CD8-positive, alpha-beta memory T cell (primary cell): ENCODE measurements at regions not wholly inside any gene's neighbourhood (a gene's known extent, or its start where the extent isn't known, plus 50 kb on each side); places are given as distances from the start of the nearest gene placed in this dataset.

Experiments
- CTCF ChIA-PET: fragments of 350-600 bp; sonication (Branson Sonifier 250); formaldehyde crosslinking; loops from one replicate; lab custom pipeline; 2021; ENCODE audit warnings: antibody characterized with exemption; lab: Charles Lee
- POLR2A ChIA-PET: fragments of 350-600 bp; sonication (Branson Sonifier 250); formaldehyde crosslinking; loops from one replicate; lab custom pipeline; 2021; ENCODE audit warnings: antibody characterized with exemption; lab: Charles Lee
- DNase-seq, 5 donors: peaks; one replicate each; pipeline versions ENCODE4 v3.0.0 to v3.0.0-alpha.2; 2020 to 2022; ENCODE audit warnings: mixed read lengths in 1 of 5
- H3K27ac ChIP-seq: one replicate; pipeline ENCODE4 v1.7.0; 2013; ENCODE audit warnings: low read depth, mild to moderate bottlenecking, low read length, moderate library complexity
- H3K27me3 ChIP-seq: 2 replicates; pipeline ENCODE4 v1.7.0; 2013; ENCODE audit warnings: low read length, mild to moderate bottlenecking; ENCODE audit not compliant: insufficient read depth, poor library complexity, severe bottlenecking
- H3K36me3 ChIP-seq: 2 replicates; pipeline ENCODE4 v1.7.0; 2013; ENCODE audit warnings: mild to moderate bottlenecking, low read length, moderate library complexity; ENCODE audit not compliant: insufficient read depth
- H3K4me1 ChIP-seq: 2 replicates; pipeline ENCODE4 v1.7.0; 2013; ENCODE audit warnings: mild to moderate bottlenecking, low read length, moderate library complexity; ENCODE audit not compliant: insufficient read depth
- H3K4me3 ChIP-seq: 2 replicates; pipeline ENCODE4 v1.7.0; 2013; ENCODE audit warnings: mild to moderate bottlenecking, low read length
- H3K9me3 ChIP-seq: 2 replicates; pipeline ENCODE4 v1.7.0; 2013; ENCODE audit warnings: mild to moderate bottlenecking, low read length
- H3K27ac Mint-ChIP-seq, 8 donors: one replicate each; pipeline ENCODE4 v1.8.0; 2020 to 2021; ENCODE audit warnings: mixed read lengths in 8 of 8, mild to moderate bottlenecking in 6 of 8, inconsistent platforms in 3 of 8, moderate library complexity in 3 of 8
- H3K27me3 Mint-ChIP-seq, 2 donors: one replicate each; pipeline ENCODE4 v1.8.0; 2020 to 2021; ENCODE audit warnings: mixed read lengths in 2 of 2, mild to moderate bottlenecking in 1 of 2, moderate library complexity in 1 of 2
- H3K36me3 Mint-ChIP-seq, 3 donors: one replicate each; pipeline ENCODE4 v1.8.0; 2020 to 2021; ENCODE audit warnings: mixed read lengths in 3 of 3, inconsistent platforms in 1 of 3, mild to moderate bottlenecking in 1 of 3
- H3K4me1 Mint-ChIP-seq, 3 donors: one replicate each; pipeline ENCODE4 v1.8.0; 2020 to 2021; ENCODE audit warnings: mixed read lengths in 3 of 3, inconsistent platforms in 1 of 3, mild to moderate bottlenecking in 1 of 3
- H3K4me3 Mint-ChIP-seq, 7 donors: one replicate each; pipeline ENCODE4 v1.8.0; 2020 to 2021; ENCODE audit warnings: mixed read lengths in 7 of 7, mild to moderate bottlenecking in 6 of 7, moderate library complexity in 4 of 7, inconsistent platforms in 2 of 7
- H3K9me3 Mint-ChIP-seq, 5 donors: one replicate each; pipeline ENCODE4 v1.8.0; 2020 to 2022; ENCODE audit warnings: mixed read lengths in 5 of 5, mild to moderate bottlenecking in 3 of 5, moderate library complexity in 2 of 5, inconsistent platforms in 1 of 5

DNA sequence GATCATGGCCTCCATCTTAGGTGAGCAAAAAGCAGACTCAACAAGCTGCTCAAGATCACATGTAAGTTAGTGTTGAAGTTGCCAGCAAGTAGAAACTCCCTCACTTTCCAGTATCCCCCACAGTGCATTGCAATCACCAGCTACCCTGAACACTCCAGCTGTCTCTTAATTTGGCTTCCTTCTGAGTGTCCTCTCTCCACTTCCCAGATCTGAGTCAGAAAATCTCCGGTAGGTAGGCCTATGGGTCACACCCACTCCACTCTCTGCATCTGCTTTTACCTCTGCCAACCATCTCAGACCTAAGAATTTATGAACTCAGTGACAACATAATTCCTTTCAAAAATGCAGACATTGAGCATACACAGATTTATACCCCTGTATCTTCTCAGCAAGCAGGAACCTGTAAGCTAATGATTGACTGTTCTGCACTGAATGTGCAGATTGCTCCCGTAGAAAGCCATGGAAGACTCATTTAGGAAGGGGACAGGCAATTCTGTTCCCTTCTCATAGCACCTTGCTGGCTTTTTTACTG, 656.9 kb downstream of the EPHA4 start:
- ChIA-PET CTCF (no interaction called here), POLR2A (no interaction called here)
- no peak overlapping the region for H3K27ac Mint-ChIP-seq
- H3K36me3 Mint-ChIP-seq: no peaks in the 10 kb centered on the region
- H3K27me3 Mint-ChIP-seq: peaks cover 0 to 4% of the 10 kb centered on the region in 2 donors
- Histone ChIP-seq H3K27me3 (no peaks in the 10 kb centered on the region), H3K4me1 (no peaks in the 10 kb centered on the region), H3K27ac (no peak overlapping the region), H3K9me3 (no peaks in the 10 kb centered on the region), H3K4me3 (no peak overlapping the region), H3K36me3 (no peaks in the 10 kb centered on the region)
- DNase-seq: no peak
- no peak overlapping the region for H3K4me3 Mint-ChIP-seq
- peaks cover 0 to 3% (median 0%) of the 10 kb centered on the region in 5 donors for H3K9me3 Mint-ChIP-seq
- H3K4me1 Mint-ChIP-seq: no peaks in the 10 kb centered on the region

GRCh38 chr2:220916931-220917330, 655.2 kb downstream of the EPHA4 start:
- peaks cover 0 to 6% of the 10 kb centered on the region in 2 donors for H3K27me3 Mint-ChIP-seq

GRCh38 chr2:220930271-220931076, 641.6 kb downstream of the EPHA4 start:
- no peak overlapping the region for H3K4me3 Mint-ChIP-seq
- H3K9me3 Mint-ChIP-seq: peaks cover 0 to 13% (median 8%) of the 10 kb centered on the region in 5 donors
- ChIA-PET CTCF (no interaction called here), POLR2A (no interaction called here)
- peaks cover 0 to 12% (median 0%) of the 10 kb centered on the region in 3 donors for H3K36me3 Mint-ChIP-seq
- peaks cover 0 to 2% of the 10 kb centered on the region in 2 donors for H3K27me3 Mint-ChIP-seq
- no peak overlapping the region for H3K27ac ChIP-seq
- H3K27me3 ChIP-seq: no peaks in the 10 kb centered on the region
- H3K4me1 ChIP-seq: no peaks in the 10 kb centered on the region
- no peaks in the 10 kb centered on the region for H3K4me1 Mint-ChIP-seq
- H3K27ac Mint-ChIP-seq: no peak overlapping the region
- no peaks in the 10 kb centered on the region for H3K36me3 ChIP-seq
- no peak overlapping the region for H3K4me3 ChIP-seq
- no peaks in the 10 kb centered on the region for H3K9me3 ChIP-seq
- no peak for DNase-seq

More at GRCh38 chr2:220916931-220917330, 655.2 kb downstream of the EPHA4 start:
- H3K4me3 ChIP-seq: no peak overlapping the region
- no peaks in the 10 kb centered on the region for H3K9me3 ChIP-seq
- no peak for DNase-seq
- no peaks in the 10 kb centered on the region for H3K36me3 ChIP-seq
- peaks cover 0 to 3% (median 0%) of the 10 kb centered on the region in 5 donors for H3K9me3 Mint-ChIP-seq
- H3K4me1 ChIP-seq: no peaks in the 10 kb centered on the region
- POLR2A ChIA-PET: no interaction called here
- H3K27ac Mint-ChIP-seq: no peak overlapping the region
- no peak overlapping the region for H3K27ac ChIP-seq
- CTCF ChIA-PET: no interaction called here
- H3K27me3 ChIP-seq: no peaks in the 10 kb centered on the region
- H3K4me3 Mint-ChIP-seq: no peak overlapping the region
- H3K4me1 Mint-ChIP-seq: no peaks in the 10 kb centered on the region
- H3K36me3 Mint-ChIP-seq: no peaks in the 10 kb centered on the region

DNA sequence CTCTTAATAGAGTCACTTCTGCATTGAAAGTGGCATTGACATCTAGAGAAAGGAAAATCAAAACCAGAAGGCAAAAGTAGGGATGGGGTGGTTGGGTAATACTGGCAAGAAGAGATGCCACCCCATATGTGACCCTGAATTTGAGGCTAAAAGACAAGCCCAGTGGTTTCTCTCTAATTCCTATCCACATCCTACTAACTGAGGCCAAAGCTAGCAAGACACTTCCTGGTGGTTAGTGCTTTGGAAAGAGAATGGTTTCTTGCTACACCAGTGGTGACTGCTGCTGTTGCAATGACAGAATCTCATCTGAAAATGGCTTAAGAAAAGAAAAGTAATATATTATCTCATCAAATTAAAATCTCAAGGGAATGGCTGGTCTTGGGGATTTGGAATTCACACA, 640.6 kb downstream of the EPHA4 start:
- no peaks in the 10 kb centered on the region for H3K27me3 ChIP-seq
- Mint-ChIP-seq H3K27ac (no peak overlapping the region), H3K9me3 (peaks cover 0 to 9% (median 7%) of the 10 kb centered on the region in 5 donors), H3K27me3 (peaks cover 0 to 2% of the 10 kb centered on the region in 2 donors), H3K4me1 (no peaks in the 10 kb centered on the region), H3K36me3 (peaks cover 0 to 11% (median 0%) of the 10 kb centered on the region in 3 donors), H3K4me3 (no peak overlapping the region)
- no peak for DNase-seq
- no peaks in the 10 kb centered on the region for H3K4me1 ChIP-seq
- H3K36me3 ChIP-seq: no peaks in the 10 kb centered on the region
- H3K27ac ChIP-seq: no peak overlapping the region
- ChIA-PET CTCF (no interaction called here), POLR2A (no interaction called here)
- no peaks in the 10 kb centered on the region for H3K9me3 ChIP-seq
- H3K4me3 ChIP-seq: no peak overlapping the region

- no peak overlapping the region for H3K4me3 ChIP-seq
- H3K27ac Mint-ChIP-seq: no peak overlapping the region
- DNase-seq: no peak
- ChIA-PET CTCF (no interaction called here), POLR2A (no interaction called here)
- H3K4me1 Mint-ChIP-seq: no peaks in the 10 kb centered on the region
- no peaks in the 10 kb centered on the region for H3K9me3 ChIP-seq
- H3K27me3 Mint-ChIP-seq: peaks cover 0 to 2% of the 10 kb centered on the region in 2 donors
- no peak overlapping the region for H3K27ac ChIP-seq
- H3K9me3 Mint-ChIP-seq: peaks cover 0 to 4% (median 2%) of the 10 kb centered on the region in 5 donors
- H3K36me3 ChIP-seq: no peaks in the 10 kb centered on the region
- H3K4me1 ChIP-seq: no peaks in the 10 kb centered on the region
- no peaks in the 10 kb centered on the region for H3K27me3 ChIP-seq
- H3K36me3 Mint-ChIP-seq: peaks cover 0 to 5% (median 0%) of the 10 kb centered on the region in 3 donors
- no peak overlapping the region for H3K4me3 Mint-ChIP-seq
Observed at GRCh38 chr2:220932041-220932440, 640.1 kb downstream of the EPHA4 start.

- ChIA-PET CTCF (no interaction called here), POLR2A (no interaction called here)
- H3K9me3 ChIP-seq: no peaks in the 10 kb centered on the region
- no peak overlapping the region for H3K27ac ChIP-seq
- H3K36me3 ChIP-seq: no peaks in the 10 kb centered on the region
- H3K4me3 ChIP-seq: no peak overlapping the region
- no peak for DNase-seq
- Mint-ChIP-seq H3K27ac (no peak overlapping the region), H3K9me3 (no peaks in the 10 kb centered on the region), H3K4me3 (no peak overlapping the region), H3K4me1 (no peaks in the 10 kb centered on the region), H3K27me3 (no peaks in the 10 kb centered on the region), H3K36me3 (no peaks in the 10 kb centered on the region)
- H3K4me1 ChIP-seq: no peaks in the 10 kb centered on the region
- H3K27me3 ChIP-seq: no peaks in the 10 kb centered on the region
Observed at GRCh38 chr2:220935789-220936321, 636.2 kb downstream of the EPHA4 start.

DNA sequence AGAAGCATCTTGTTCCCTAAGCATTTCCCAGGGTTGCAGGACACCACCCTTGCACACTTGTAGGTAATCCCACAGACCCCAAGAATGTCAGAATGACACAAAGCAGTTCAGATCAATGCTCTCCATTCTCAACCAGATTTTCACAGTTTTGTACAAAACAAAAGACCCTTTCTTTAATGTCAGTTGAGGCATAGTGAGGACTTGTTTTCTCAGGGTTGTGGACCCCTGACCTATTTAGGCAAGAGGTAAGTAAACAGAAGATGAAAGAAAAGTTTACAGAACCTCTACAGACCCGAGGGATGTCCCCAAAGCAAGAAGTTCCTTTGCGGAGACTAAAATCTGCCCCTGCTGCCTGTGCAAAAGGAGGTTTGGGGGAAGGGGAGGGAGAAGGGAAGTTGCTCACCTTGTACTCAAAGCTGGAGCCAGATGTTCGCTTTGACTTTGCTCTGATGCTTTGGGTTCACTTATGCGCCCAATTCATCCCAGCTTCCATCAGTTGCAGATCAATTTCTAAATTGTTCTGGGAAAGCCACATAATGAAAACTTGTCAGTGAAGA, 635.4 kb downstream of the EPHA4 start:
- H3K4me3 Mint-ChIP-seq: no peak overlapping the region
- no peaks in the 10 kb centered on the region for H3K36me3 Mint-ChIP-seq
- POLR2A ChIA-PET: no interaction called here
- Histone ChIP-seq H3K36me3 (no peaks in the 10 kb centered on the region), H3K27ac (no peak overlapping the region), H3K4me3 (no peak overlapping the region), H3K4me1 (no peaks in the 10 kb centered on the region), H3K9me3 (no peaks in the 10 kb centered on the region), H3K27me3 (no peaks in the 10 kb centered on the region)
- H3K4me1 Mint-ChIP-seq: no peaks in the 10 kb centered on the region
- H3K27me3 Mint-ChIP-seq: no peaks in the 10 kb centered on the region
- DNase-seq: no peak
- CTCF ChIA-PET: no interaction called here
- H3K27ac Mint-ChIP-seq: no peak overlapping the region
- peaks cover 0 to 2% (median 0%) of the 10 kb centered on the region in 5 donors for H3K9me3 Mint-ChIP-seq

DNA sequence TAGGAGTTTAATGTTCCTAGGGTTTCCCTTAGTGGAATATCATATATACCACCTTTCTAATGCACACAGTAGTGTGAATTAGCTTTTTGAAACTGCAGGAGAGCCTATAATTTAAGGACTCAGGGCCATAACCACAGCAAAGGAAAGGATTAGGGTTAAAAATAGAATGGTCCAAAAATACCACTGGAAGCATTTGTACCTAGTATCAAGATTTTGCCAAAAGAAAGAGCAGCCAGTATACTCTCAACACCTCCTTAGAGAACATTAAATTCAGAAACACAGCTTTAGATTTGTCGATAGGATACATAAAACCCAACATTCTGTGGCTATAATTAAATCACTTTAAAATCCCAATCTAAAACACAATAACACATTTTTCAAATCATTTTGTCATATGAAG, 634.9 kb downstream of the EPHA4 start:
- no peak overlapping the region for H3K27ac Mint-ChIP-seq
- H3K36me3 Mint-ChIP-seq: no peaks in the 10 kb centered on the region
- ChIA-PET CTCF (no interaction called here), POLR2A (no interaction called here)
- no peak overlapping the region for H3K4me3 Mint-ChIP-seq
- H3K9me3 ChIP-seq: no peaks in the 10 kb centered on the region
- H3K4me1 Mint-ChIP-seq: no peaks in the 10 kb centered on the region
- peaks cover 0 to 2% (median 0%) of the 10 kb centered on the region in 5 donors for H3K9me3 Mint-ChIP-seq
- no peaks in the 10 kb centered on the region for H3K27me3 Mint-ChIP-seq
- H3K36me3 ChIP-seq: no peaks in the 10 kb centered on the region
- H3K27ac ChIP-seq: no peak overlapping the region
- no peaks in the 10 kb centered on the region for H3K4me1 ChIP-seq
- H3K27me3 ChIP-seq: no peaks in the 10 kb centered on the region
- no peak overlapping the region for H3K4me3 ChIP-seq
- DNase-seq: no peak
